ENCODE measurements at regions not wholly inside any gene's neighbourhood (a gene's known extent, or its start where the extent isn't known, plus 50 kb on each side); places are given as distances from the start of the nearest gene placed in this dataset.
"Not testable (repeated sequence)": the region's sequence is repeated elsewhere in the genome, so short reads cannot be mapped to it uniquely, and the experiment has no call there.

GRCh38 chr16:29328528-29328927 lies 78.0 kb downstream of the NPIPB11 start:
- not testable (repeated sequence) for DNase-seq

GRCh38 chr16:29327631-29328408 lies 78.7 kb downstream of the NPIPB11 start:
- not testable (repeated sequence) for DNase-seq

GRCh38 chr16:29326164-29327125 lies 80.1 kb downstream of the NPIPB11 start:
- DNase-seq: not testable (repeated sequence)

GRCh38 chr16:29323725-29324124 lies 82.8 kb downstream of the NPIPB11 start:
- DNase-seq: not testable (repeated sequence)

- DNase-seq: no peak
Measured at GRCh38 chr16:29321585-29321984, 84.9 kb downstream of the NPIPB11 start.

GRCh38 chr16:29321000-29321393 lies 85.5 kb downstream of the NPIPB11 start:
- no peak for DNase-seq

GRCh38 chr16:29320274-29320999 lies 86.1 kb downstream of the NPIPB11 start:
- no peak for DNase-seq

GRCh38 chr16:29319726-29320125 lies 86.8 kb downstream of the NPIPB11 start:
- DNase-seq: no peak

- not testable (repeated sequence) for DNase-seq
Measured at GRCh38 chr16:29318561-29318968, 87.9 kb downstream of the NPIPB11 start.

- DNase-seq: no peak
Measured at GRCh38 chr16:29318037-29318436, 88.5 kb downstream of the NPIPB11 start.

GRCh38 chr16:29317269-29317668 lies 89.2 kb downstream of the NPIPB11 start:
- no peak for DNase-seq

- no peak for DNase-seq
Measured at GRCh38 chr16:29316761-29317183, 89.7 kb downstream of the NPIPB11 start.

GRCh38 chr16:29315916-29316517 lies 90.5 kb downstream of the NPIPB11 start:
- DNase-seq: no peak

- no peak for DNase-seq
Measured at GRCh38 chr16:29315046-29315445, 91.5 kb downstream of the NPIPB11 start.

GRCh38 chr16:29314292-29314934 lies 92.1 kb downstream of the NPIPB11 start:
- DNase-seq: no peak

- DNase-seq: no peak
Measured at GRCh38 chr16:29313559-29314048, 92.9 kb downstream of the NPIPB11 start.

GRCh38 chr16:29312835-29313558 lies 93.5 kb downstream of the NPIPB11 start:
- no peak for DNase-seq

- not testable (repeated sequence) for DNase-seq
Measured at GRCh38 chr16:29312345-29312675, 94.2 kb downstream of the NPIPB11 start.

GRCh38 chr16:29311461-29312344 lies 94.8 kb downstream of the NPIPB11 start:
- no peak for DNase-seq

- DNase-seq: no peak
Measured at GRCh38 chr16:29310852-29311314, 95.6 kb downstream of the NPIPB11 start.

Measured in cerebellar nuclear complex (tissue), 1 donor.